Heart left ventricle (tissue), 16 donors: ENCODE measurements at regions not wholly inside any gene's neighbourhood (a gene's known extent, or its start where the extent isn't known, plus 50 kb on each side); places are given as distances from the start of the nearest gene placed in this dataset.

Experiments used
- ATAC-seq, 4 donors: fragments of 200-7000 bp; cut with Tn5 transposase; one replicate each; pipeline ENCODE4 v1.9.1; 2020 to 2022; ENCODE audit warnings: moderate library complexity in 4 of 4, mild to moderate bottlenecking in 3 of 4, moderate number of reproducible peaks in 1 of 4
- DNase-seq, 5 donors: peaks; one replicate each; pipeline ENCODE4 v3.0.0-alpha.2; 2020
- H3K27ac ChIP-seq, 12 donors: fragments of 200-600 bp; sonication (generic) in 4 of 12; one replicate each; pipeline versions ENCODE4 v1.5.0 to v1.8.0; 2016 to 2022; ENCODE audit warnings: mild to moderate bottlenecking in 2 of 12
- H3K27me3 ChIP-seq, 9 donors: fragments of 200-600 bp; sonication (generic) in 2 of 9; one replicate each; pipeline versions ENCODE4 v1.5.1 to v1.8.0; 2016 to 2022; ENCODE audit warnings: mild to moderate bottlenecking in 3 of 9
- H3K36me3 ChIP-seq, 9 donors: fragments of 200-600 bp; sonication (generic) in 2 of 9; one replicate each; pipeline versions ENCODE4 v1.5.0 to v1.8.0; 2018 to 2022; ENCODE audit warnings: mild to moderate bottlenecking in 2 of 9
- H3K4me1 ChIP-seq, 12 donors: fragments of 200-600 bp; sonication (generic) in 4 of 12; one replicate each; pipeline versions ENCODE4 v1.5.0 to v1.8.0; 2016 to 2022; ENCODE audit warnings: mild to moderate bottlenecking in 3 of 12
- H3K4me3 ChIP-seq, 12 donors: fragments of 200-600 bp; sonication (generic) in 4 of 12; one replicate each; pipeline versions ENCODE4 v1.5.0 to v1.8.0; 2017 to 2022; ENCODE audit warnings: mild to moderate bottlenecking in 9 of 12, moderate library complexity in 4 of 12
- H3K9me3 ChIP-seq, 12 donors: fragments of 200-600 bp; sonication (generic) in 4 of 12; one replicate each; pipeline versions ENCODE4 v1.5.0 to v1.8.0; 2016 to 2022; ENCODE audit warnings: mild to moderate bottlenecking in 1 of 12
- POLR2A ChIP-seq, 2 donors: fragments of 450-650 bp; IDR thresholded peaks; one replicate each; pipeline ENCODE4 v1.6.1; 2017; ENCODE audit warnings: antibody characterized with exemption in 2 of 2, mild to moderate bottlenecking in 2 of 2, moderate library complexity in 2 of 2
- WGBS, 4 donors: extraction: QIAGEN DNeasy Blood & Tissue Kit in 2 of 4; methylation state at CpG; one replicate each; pipeline versions ENCODE4 v1.1.5 to v1.1.7; 2013 to 2018; 5-methylcytosine and 5-hydroxymethylcytosine counted together
- intact Hi-C, 10 donors: fragments of 100-400 bp; cut with DNase I; formaldehyde crosslinking; loops; one replicate each; pipeline versions ENCODE4 v1.11.1 to v1.14.2; 2022
- TF ChIP-seq, protein P1 (sequence below), 12 donors: fragments of 200-600 bp; sonication (generic) in 4 of 12; IDR thresholded peaks; one replicate each; pipeline versions ENCODE4 v1.5.0 to v1.8.0; 2018 to 2022; ENCODE audit warnings: antibody characterized with exemption in 12 of 12, mild to moderate bottlenecking in 5 of 12
- donor health status: ischemic (EF 13 %, LVEDD 7.1; RV severe dilation, severe dysfunction).
- donor health status: healthy with polysubstance abuse.
- donor health status: DM: no; HTN: yes; CAD: no.
- donor health status: DM: no; HTN: no; CAD: no.
- donor health status: ischemic (EF 25% LVEDD 6.9; RV normal size, moderate dysfunction).
- donor health status: ischemic (EF 25% LVEDD 5.7; RV mildly dilated, moderate dysfunction).
- donor health status: healthy.
- donor health status: DM: yes; HTN: yes; CAD: no.
- donor health status: ischemic (EF 35%, LVEDD 5.7; RV mildly dilated, moderate dysfunction).
- donor health status: nonischemic (EF 11% LVEDD 7.7; RV severe dilation, severe dysfunction).
- donor health status: DM: yes; HTN: yes; CAD: no.
- donor health status: PGD.
- donor health status: ischemic (EF 29% LVEDD 5.4; RV normal size, mild dysfunction).
- donor health status: nonischemic (EF 23%, LVEDD 6.1; RV moderate dilation, normal function).

DNA sequence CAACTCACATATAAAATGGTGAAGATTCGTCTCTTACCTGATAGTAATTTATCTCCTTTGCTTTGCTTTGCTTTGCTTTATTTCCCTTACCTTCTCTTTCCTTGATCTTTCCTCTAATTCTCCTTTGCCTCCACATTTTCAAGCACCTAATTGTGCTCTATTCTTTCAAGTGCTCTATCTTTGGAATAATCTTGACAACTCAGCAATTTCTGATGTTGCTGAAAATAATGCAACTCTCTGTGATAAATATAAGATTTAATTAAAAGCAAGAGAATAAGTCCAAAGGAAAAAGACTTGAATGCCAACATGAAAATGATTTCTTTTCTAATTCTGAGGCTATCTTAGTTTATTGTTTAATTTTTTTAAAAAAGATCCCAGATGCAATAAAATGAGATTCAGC lies 139.5 kb upstream of the SYT1 start:
- WGBS, 4 donors: 80 to 95% (median 89%) methylated on average over 1 of the region's 1 CpG
- Histone ChIP-seq H3K27me3 (no peaks in the 10 kb centered on the region), H3K9me3 (no peaks in the 10 kb centered on the region), H3K27ac (no peak overlapping the region), H3K4me1 (no peaks in the 10 kb centered on the region), H3K4me3 (no peak overlapping the region), H3K36me3 (no peaks in the 10 kb centered on the region)
- no peak for DNase-seq
- TF ChIP-seq, protein P1, sequence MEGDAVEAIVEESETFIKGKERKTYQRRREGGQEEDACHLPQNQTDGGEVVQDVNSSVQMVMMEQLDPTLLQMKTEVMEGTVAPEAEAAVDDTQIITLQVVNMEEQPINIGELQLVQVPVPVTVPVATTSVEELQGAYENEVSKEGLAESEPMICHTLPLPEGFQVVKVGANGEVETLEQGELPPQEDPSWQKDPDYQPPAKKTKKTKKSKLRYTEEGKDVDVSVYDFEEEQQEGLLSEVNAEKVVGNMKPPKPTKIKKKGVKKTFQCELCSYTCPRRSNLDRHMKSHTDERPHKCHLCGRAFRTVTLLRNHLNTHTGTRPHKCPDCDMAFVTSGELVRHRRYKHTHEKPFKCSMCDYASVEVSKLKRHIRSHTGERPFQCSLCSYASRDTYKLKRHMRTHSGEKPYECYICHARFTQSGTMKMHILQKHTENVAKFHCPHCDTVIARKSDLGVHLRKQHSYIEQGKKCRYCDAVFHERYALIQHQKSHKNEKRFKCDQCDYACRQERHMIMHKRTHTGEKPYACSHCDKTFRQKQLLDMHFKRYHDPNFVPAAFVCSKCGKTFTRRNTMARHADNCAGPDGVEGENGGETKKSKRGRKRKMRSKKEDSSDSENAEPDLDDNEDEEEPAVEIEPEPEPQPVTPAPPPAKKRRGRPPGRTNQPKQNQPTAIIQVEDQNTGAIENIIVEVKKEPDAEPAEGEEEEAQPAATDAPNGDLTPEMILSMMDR (IDR thresholded peaks at IDR 0.05): no peak
- TF ChIP-seq POLR2A (IDR thresholded peaks at IDR 0.05): no peak
- intact Hi-C loops: no loop called here
- ATAC-seq: no peak

- H3K4me3 ChIP-seq: no peak overlapping the region
- H3K27me3 ChIP-seq: no peaks in the 10 kb centered on the region
- WGBS, 4 donors: 53 to 65% (median 59%) methylated on average over 3 of the region's 3 CpGs
- TF ChIP-seq, protein P1 (IDR thresholded peaks at IDR 0.05): no peak
- intact Hi-C loops: no loop called here
- DNase-seq: no peak
- no peaks in the 10 kb centered on the region for H3K4me1 ChIP-seq
- H3K27ac ChIP-seq: no peak overlapping the region
- no peak for ATAC-seq
- H3K9me3 ChIP-seq: no peaks in the 10 kb centered on the region
- no peaks in the 10 kb centered on the region for H3K36me3 ChIP-seq
Observed at GRCh38 chr12:78725951-78726580, 138.5 kb upstream of the SYT1 start.

DNA sequence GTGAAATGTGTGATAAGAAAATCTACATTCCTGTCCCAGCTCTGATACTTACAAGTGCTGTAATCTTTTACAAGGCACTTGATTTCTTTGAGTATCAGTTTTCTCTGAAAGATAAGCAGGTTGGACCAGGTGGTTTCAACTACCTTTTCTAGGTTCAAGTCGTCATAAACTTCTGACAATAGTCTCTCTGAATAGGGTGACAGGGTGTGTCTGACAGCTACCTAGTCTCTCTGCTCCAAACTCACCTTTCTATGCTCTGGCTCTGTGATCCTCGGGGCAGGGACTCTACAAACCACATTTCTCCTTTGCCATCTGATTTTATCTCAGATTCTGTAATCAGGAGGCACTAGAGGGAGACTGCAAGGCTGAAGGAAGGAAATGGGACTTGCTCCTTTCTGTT lies 137.7 kb upstream of the SYT1 start:
- Histone ChIP-seq H3K9me3 (no peaks in the 10 kb centered on the region), H3K36me3 (no peaks in the 10 kb centered on the region), H3K4me3 (no peak overlapping the region), H3K27me3 (no peaks in the 10 kb centered on the region), H3K27ac (no peak overlapping the region), H3K4me1 (no peaks in the 10 kb centered on the region)
- 34 to 48% (median 41%) methylated on average over 2 of the region's 2 CpGs for WGBS, 4 donors
- DNase-seq (no peak), ATAC-seq (no peak)
- TF ChIP-seq POLR2A (IDR thresholded peaks at IDR 0.05): no peak
- TF ChIP-seq, protein P1 (IDR thresholded peaks at IDR 0.05): no peak
- intact Hi-C loops: no loop called here

DNA sequence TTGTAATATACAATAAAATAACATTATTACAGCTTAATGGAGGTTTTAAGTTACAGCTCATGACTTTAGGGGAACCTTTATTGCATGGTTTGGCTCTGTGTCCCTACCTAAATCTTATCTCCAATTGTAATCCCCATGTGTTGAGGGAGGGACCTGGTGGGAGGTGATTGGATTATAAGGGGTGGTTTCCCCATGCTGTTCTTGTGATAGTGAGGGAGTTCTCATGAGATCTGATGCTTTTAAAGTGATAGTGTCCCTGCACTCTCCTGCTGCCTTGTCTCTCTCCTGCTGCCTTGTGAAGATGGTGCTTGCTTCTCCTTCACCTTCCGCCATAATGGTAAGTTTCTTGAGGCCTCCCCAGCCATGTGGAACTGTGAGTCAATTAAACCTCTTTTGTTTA lies 132.1 kb upstream of the SYT1 start:
- Histone ChIP-seq H3K36me3 (no peaks in the 10 kb centered on the region), H3K9me3 (no peaks in the 10 kb centered on the region), H3K4me1 (no peaks in the 10 kb centered on the region), H3K27ac (no peak overlapping the region), H3K27me3 (no peaks in the 10 kb centered on the region), H3K4me3 (no peak overlapping the region)
- intact Hi-C loops: no loop called here
- 94 to 100% (median 98%) methylated on average over 1 of the region's 1 CpG for WGBS, 4 donors
- no peak for ATAC-seq
- DNase-seq: no peak
- TF ChIP-seq, protein P1 (IDR thresholded peaks at IDR 0.05): no peak
- no peak for TF ChIP-seq POLR2A (IDR thresholded peaks at IDR 0.05)
